Liver (tissue), 3 donors: ENCODE measurements at regions not wholly inside any gene's neighbourhood (a gene's known extent, or its start where the extent isn't known, plus 50 kb on each side); places are given as distances from the start of the nearest gene placed in this dataset.

ENCODE experiments used
- CTCF ChIP-seq: fragments of 150-350 bp; IDR thresholded peaks from 2 replicates; pipeline ENCODE4 v1.5.1; 2017; ENCODE audit warnings: improper control_type of control experiment, low read depth, low read length; ENCODE audit not compliant: missing input control
- EGR1 ChIP-seq, 2 donors: IDR thresholded peaks; 2 replicates each; pipeline ENCODE4 v1.6.1; 2016 to 2018; ENCODE audit warnings: antibody characterized with exemption in 2 of 2, low read depth in 2 of 2
- GABPA ChIP-seq, 2 donors: IDR thresholded peaks in 1 of 2; conservative IDR thresholded peaks in 1 of 2; 2 replicates each; pipeline ENCODE4 v1.6.1; 2016; ENCODE audit warnings: antibody characterized with exemption in 2 of 2, mild to moderate bottlenecking in 1 of 2, moderate library complexity in 1 of 2
- RAD21 ChIP-seq, 2 donors: IDR thresholded peaks; 2 replicates each; pipeline ENCODE4 v1.6.1; 2016; ENCODE audit warnings: antibody characterized with exemption in 2 of 2, mild to moderate bottlenecking in 2 of 2
- TAF1 ChIP-seq: conservative IDR thresholded peaks from 2 replicates; pipeline ENCODE4 v1.6.1; 2016; ENCODE audit warnings: antibody characterized with exemption, mild to moderate bottlenecking
- donor health status: healthy.
- donor health status: healthy.

- TF ChIP-seq CTCF, result no peak
- no peak for TF ChIP-seq GABPA (IDR thresholded peaks at IDR 0.05 in 1 of 2, conservative IDR thresholded peaks at IDR 0.05 in 1 of 2)
- TF ChIP-seq TAF1, result no peak
- TF ChIP-seq RAD21 (IDR thresholded peaks at IDR 0.05), result no peak
- no peak for TF ChIP-seq EGR1 (IDR thresholded peaks at IDR 0.05; ENCODE audit: low read depth in 2 of 2)
These were observed 817.8 kb downstream of the MTRR start for GRCh38 chr5:8686707-8687106.
